HG02973 (cell line): ENCODE measurements at regions not wholly inside any gene's neighbourhood (a gene's known extent, or its start where the extent isn't known, plus 50 kb on each side); places are given as distances from the start of the nearest gene placed in this dataset.
"Not testable (repeated sequence)": the region's sequence is repeated elsewhere in the genome, so short reads cannot be mapped to it uniquely, and the experiment has no call there.

ENCODE experiments used
- ATAC-seq: cut with Tn5 transposase; IDR thresholded peaks from one replicate; pipeline ENCODE4 v1.9.1; 2021; ENCODE audit warnings: moderate library complexity; ENCODE audit not compliant: unreplicated experiment

DNA sequence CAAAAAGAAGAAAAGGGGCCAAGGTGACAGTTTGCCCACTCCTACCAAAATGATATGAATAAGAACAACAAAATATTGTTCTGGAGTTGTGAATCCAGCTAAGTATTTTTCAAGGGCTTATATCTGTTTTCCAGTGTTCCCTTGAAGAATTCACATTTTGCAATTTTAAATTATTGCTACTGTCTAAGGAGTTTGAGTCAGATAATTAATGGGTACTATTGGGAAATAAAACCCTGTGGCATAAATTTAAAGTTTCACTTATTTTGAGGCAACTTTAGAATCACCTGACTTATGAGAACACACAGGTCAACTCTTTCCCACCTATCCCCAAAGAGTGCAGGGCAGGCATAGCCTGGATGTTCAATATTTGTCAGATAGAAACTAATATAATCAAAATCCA, 188.0 kb upstream of the GHR start:
- ATAC-seq: no peak

GRCh38 chr5:42235837-42236236, 187.4 kb upstream of the GHR start:
- ATAC-seq: no peak

DNA sequence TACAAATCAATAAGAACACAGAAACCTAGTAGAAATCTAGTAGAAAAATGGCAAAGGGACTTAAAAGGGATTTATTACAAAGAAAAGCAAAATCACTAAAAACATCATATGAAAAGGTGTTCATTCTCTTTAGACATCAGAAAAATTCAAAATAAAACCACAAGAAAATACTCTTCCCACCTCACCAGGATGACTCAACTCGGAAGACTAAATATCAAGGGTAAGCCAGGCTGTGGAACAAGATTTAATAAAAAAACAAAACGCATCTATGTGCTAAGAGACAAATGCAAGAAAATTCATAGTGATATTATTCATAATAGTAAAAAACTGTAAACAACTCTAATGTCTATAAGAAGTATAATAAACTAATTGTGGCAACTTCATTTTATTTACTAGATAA, 181.6 kb upstream of the GHR start:
- no peak for ATAC-seq

- ATAC-seq: no peak
Observed at GRCh38 chr5:42242210-42242609, 181.0 kb upstream of the GHR start.

- ATAC-seq: no peak
Observed at GRCh38 chr5:42242881-42243485, 180.3 kb upstream of the GHR start.

DNA sequence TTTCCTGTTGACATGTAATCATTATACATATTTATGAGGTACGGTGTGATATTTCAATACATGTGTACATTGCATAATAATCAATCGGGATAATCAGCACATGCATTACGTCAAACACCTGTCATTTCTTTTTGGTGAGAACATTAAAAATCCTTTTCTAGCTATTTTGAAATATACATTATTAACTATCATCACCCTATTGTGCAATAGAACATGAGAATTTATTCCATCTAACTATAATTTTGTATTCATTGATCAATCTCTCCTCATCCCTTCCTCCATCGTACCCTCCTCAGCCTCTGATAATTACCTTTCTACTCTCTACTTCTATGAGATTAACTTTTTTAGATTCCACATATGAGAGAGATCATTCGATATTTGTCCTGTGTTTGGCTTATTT, 170.9 kb upstream of the GHR start:
- ATAC-seq: no peak

GRCh38 chr5:42259914-42260313, 163.3 kb upstream of the GHR start:
- not testable (repeated sequence) for ATAC-seq

- ATAC-seq: no peak
Observed at GRCh38 chr5:42267091-42267490, 156.1 kb upstream of the GHR start.

- not testable (repeated sequence) for ATAC-seq
Observed at GRCh38 chr5:42268170-42268569, 155.1 kb upstream of the GHR start.

DNA sequence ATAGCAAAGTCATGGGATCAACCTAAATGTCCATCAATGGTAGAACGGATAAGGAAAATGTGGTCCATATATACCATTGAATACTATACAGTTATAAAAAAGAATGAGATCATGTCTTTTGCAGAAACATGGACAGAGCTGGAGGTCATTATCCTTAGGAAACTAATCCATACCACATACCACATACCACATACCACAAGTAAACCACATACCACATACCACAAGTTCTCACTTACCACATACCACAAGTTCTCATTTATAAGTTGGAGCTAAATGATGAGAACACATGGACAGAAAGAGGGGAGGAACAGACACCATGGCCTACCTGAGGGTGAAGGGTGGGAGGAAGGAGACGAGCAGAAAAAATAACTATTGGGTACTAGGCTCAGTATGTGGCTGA, 154.6 kb upstream of the GHR start:
- ATAC-seq: no peak

GRCh38 chr5:42270771-42271170, 152.5 kb upstream of the GHR start:
- ATAC-seq: no peak

- no peak for ATAC-seq
Observed at GRCh38 chr5:42274913-42275312, 148.3 kb upstream of the GHR start.

DNA sequence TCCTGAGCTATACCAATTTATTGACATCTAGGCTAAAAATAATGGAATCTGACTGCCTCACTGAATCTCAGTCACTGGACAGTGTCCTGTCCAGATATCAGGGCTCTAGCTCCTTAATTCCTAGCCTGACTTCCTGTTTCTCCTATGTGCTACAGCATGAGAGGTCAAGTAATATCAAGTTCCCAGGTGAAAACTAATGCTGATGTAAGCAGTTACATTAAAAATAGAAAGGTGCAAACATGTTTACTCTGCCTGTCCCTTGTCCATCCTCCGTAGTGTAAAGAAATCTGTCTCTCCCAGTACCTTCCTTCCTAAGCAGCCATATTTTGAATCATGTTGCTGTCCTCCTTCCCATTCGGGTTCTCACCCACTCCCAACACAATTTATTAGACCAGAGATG, 145.9 kb upstream of the GHR start:
- ATAC-seq: no peak

DNA sequence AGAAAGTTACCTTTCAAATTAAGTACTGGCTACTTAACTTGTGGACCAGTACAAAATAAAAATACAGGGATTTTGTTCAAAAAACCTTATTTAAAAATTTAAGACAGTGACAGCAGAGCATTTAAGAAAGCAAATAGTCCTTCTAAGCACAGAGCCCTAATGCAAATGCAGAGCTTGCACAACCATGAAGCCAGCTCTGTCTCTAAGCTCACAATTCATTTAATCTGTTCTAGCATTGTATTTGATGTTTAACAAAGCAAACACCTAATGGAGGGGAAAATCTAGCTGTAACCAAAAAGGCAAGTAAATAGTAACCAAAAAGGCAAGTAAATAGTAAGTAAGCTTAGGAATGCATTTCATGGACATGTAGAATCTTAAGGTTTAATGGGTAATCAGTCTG, 138.7 kb upstream of the GHR start:
- no peak for ATAC-seq

DNA sequence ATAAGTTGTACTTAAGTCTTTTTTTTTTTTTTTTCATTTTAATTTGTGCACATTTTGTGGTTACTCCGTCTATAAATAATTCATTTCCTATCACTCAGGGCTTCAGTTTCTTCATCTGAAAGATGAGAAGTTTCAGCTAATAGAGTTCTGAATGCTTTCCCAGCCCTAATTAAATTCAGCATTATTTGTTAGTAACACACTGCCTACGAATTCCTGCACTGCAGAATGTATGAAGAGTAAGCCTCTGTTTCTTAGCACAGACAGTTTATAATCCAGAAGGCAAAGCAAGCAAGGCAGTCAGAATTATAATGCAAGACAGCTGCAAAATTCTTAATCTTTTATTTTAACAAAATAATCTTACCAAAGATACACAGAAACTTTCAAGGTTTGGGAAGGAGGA, 138.0 kb upstream of the GHR start:
- ATAC-seq: no peak

- ATAC-seq: no peak
Observed at GRCh38 chr5:42300496-42300895, 122.7 kb upstream of the GHR start.

DNA sequence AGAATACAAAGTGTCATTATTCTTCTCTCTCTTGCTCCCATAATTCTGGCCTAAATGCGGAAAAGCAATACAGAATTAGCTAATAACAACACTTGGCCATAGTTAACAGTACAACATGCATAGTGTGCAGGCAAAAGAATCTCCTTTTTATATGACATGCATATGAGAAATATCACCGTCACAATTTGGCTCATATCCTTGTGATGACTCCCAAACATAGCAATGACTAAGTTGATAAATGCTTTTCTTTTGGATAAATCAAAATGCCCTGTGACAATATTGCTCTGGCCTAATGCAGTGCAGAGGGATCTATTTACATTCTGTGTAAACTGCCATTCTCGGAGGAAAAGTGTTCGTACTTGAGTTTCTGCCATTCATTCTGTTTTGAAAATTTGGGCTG, 121.9 kb upstream of the GHR start:
- ATAC-seq: no peak

DNA sequence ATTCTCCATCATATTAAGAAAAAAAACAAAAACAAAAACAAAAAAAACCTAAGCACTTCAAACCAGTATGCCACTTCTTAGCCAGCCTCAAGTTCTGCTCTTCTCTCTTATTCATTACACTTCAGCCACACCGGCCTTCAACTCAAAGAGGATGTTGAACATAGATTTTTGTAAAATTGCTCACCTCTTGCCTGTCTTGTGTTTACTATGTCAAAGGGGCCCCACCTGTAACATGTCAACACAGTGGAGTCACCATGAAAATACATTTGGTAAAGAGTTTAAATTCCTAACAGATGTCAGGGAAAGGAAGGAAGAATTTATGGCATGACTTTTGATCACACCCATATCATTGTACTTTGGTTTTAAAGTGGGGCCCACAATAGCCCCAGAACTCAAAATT, 121.1 kb upstream of the GHR start:
- no peak for ATAC-seq

DNA sequence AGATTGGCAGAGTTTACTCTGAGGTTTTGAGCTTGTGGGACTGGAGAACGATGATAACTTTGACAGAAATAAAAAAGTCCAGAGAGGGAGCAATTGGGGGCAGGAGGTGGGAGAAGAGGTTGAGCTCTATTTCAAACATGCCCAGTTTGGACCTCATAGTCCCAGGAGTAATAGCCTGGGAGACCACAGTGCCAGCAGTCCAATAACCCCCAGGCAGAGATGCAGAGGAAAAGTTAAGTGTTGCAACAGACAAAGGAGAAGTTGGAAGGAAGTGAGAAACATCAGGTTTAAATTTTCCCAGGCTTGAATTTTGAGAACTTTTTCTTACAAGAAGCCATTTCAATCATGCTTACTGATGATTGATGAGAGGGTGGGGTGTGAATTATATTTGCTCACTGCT, 117.0 kb upstream of the GHR start:
- ATAC-seq: no peak

- no peak for ATAC-seq
Observed at GRCh38 chr5:42309865-42310264, 113.4 kb upstream of the GHR start.

DNA sequence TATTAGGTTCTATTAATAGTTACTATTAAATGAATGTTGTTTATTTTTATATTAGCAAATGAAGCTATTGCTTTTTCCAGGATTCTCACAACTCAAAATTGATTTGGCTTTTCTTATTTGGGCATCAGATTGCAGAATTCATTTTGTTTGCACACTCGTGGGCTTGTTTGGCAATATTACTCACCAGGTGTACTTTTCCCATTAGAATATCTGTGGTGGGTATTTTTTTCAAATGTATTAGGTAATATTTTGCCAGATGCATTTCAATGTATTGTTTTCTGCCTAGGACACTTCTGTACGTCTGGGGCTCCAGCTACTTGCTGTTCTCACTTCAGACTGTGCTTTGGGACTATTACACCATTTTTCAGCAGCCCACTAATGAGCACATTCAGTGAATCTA, 108.0 kb upstream of the GHR start:
- ATAC-seq: no peak

DNA sequence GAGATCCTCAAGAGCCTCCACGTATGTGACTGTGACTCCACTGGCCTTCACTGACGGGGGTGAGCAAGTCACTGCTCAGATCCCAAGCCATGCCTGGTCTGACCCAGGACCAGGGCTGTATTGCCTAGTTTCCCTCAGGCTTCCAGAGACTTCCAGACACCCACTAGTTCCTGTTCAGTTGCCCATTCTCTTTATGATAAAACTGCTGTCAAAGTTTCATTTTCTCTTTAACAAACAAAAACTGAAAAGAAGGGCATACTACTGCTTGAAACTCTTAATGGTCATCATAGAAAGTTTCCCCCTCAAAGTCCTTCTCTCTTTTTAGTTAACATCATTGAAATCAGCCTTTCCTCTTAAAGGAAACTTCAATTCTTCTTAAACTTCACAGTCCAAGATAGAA, 105.7 kb upstream of the GHR start:
- ATAC-seq: no peak

- not testable (repeated sequence) for ATAC-seq
Observed at GRCh38 chr5:42319546-42319945, 103.7 kb upstream of the GHR start.

GRCh38 chr5:42321785-42322184, 101.5 kb upstream of the GHR start:
- ATAC-seq: no peak
